GM13977 (cell line): ENCODE measurements at regions not wholly inside any gene's neighbourhood (a gene's known extent, or its start where the extent isn't known, plus 50 kb on each side); places are given as distances from the start of the nearest gene placed in this dataset.

ENCODE experiments used
- DNase-seq: peaks from one replicate; pipeline ENCODE4 v3.0.0; 2012; ENCODE audit warnings: low spot score
- in situ Hi-C: fragments of 300-500 bp; cut with MboI; formaldehyde crosslinking; loops from one replicate; pipeline ENCODE4 v1.12.0; 2022; ENCODE audit warnings: low sequenced_read_pairs, low pct_unique_long_range_greater_than_20kb, mixed read lengths, inconsistent platforms; ENCODE audit not compliant: unreplicated experiment
- TF ChIP-seq, protein P1 (sequence below): IDR thresholded peaks from 2 replicates; pipeline ENCODE4 v1.5.1; 2012; ENCODE audit warnings: mild to moderate bottlenecking, control low read depth; ENCODE audit not compliant: insufficient read depth; ENCODE audit errors: extremely low read depth, missing control alignments

DNA sequence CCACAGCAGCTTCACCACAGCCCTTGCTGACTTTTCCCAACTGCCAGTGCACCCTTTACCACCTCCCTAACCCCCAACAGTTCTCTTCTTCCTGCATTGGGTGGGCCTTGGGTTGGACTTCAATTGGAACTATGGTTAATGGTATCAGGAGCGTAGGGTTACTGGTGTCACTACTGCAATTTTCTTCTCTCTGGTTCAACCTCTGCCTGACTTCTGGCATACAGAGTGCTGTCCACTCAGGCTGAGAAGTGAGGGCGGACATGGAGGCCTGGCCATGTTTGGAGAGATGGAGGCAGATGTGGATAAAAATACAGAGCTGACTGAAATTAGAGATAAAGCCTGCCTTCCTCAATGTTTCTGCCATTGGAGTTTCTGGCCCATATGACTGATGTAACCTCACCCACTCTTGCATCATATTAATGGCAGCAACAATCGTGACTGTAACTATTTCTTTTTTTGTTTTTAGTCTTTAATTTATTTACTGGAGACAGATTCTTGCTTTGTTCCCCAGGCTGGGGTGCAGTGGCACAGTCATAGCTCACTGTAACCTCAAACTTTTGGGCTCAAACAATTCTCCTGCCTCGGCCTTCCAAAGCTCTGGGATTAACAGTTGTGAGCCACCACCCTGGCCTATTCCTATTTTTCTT lies 87.8 kb downstream of the NAV1 start:
- DNase-seq = no peak
- TF ChIP-seq, protein P1, sequence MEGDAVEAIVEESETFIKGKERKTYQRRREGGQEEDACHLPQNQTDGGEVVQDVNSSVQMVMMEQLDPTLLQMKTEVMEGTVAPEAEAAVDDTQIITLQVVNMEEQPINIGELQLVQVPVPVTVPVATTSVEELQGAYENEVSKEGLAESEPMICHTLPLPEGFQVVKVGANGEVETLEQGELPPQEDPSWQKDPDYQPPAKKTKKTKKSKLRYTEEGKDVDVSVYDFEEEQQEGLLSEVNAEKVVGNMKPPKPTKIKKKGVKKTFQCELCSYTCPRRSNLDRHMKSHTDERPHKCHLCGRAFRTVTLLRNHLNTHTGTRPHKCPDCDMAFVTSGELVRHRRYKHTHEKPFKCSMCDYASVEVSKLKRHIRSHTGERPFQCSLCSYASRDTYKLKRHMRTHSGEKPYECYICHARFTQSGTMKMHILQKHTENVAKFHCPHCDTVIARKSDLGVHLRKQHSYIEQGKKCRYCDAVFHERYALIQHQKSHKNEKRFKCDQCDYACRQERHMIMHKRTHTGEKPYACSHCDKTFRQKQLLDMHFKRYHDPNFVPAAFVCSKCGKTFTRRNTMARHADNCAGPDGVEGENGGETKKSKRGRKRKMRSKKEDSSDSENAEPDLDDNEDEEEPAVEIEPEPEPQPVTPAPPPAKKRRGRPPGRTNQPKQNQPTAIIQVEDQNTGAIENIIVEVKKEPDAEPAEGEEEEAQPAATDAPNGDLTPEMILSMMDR = no peak
- in situ Hi-C loops = no loop called here

DNA sequence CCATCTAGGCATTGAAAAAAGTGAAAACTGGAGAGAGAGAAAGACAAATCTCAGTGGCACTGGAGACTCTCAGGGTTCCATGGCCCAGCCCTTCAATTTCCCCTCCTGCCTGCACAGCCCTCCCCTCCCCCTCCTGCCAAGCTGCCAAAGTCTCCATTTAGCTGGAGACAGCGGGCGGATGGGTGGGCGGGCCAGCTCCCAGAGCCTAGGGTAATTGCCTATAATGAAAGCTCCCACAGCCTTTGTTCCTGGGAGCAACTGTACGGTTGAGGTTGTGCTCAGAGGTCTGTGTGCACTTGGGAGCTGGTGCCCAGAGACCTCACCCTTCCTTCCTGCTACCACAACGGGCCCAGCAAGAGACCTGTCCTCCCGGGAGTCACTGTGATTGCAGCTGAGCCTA lies 89.6 kb downstream of the NAV1 start:
- in situ Hi-C loops = no loop called here
- TF ChIP-seq, protein P1 = no peak
- DNase-seq = no peak

DNA sequence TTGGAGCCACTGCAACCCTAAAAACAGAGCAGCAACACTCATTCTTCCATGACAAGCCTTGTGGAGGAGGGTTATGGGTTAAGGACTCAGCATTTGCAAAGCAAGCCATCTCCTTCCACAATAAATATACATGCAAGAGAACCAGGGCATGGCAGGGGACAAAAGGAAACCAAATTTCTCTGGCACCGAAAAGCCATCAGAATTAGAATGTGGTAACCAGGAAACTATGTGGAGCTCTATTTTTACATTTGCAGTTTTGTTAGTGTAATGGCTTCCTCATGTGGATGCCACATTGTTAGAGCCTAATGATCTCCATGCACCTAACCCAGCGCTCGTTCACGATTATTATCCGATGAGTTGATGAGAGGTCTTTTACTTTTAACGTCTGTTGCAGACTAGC lies 91.7 kb downstream of the NAV1 start:
- no peak for DNase-seq
- TF ChIP-seq, protein P1 = no peak
- in situ Hi-C loops = no loop called here

DNA sequence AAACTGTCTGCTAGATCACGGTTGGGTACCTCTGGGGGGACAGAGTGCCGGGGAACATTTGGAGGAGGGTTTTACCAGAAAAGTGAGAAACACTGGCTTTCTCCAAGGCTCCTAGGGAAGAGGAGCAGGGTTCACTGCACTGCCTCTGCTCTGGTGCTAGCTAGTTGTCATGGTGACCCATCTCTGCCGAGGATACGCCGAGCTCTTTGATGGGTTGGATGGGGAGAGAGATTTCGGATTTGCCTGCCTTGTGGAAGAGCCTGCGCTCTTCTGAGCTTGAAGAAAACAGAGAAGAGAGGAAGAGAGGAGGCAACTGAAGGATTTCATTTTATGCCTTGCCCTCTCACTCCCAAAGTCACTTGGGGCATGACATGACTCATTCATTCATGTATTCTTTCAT lies 92.1 kb downstream of the NAV1 start:
- in situ Hi-C loops = no loop called here
- no peak for DNase-seq
- TF ChIP-seq, protein P1 = no peak

DNA sequence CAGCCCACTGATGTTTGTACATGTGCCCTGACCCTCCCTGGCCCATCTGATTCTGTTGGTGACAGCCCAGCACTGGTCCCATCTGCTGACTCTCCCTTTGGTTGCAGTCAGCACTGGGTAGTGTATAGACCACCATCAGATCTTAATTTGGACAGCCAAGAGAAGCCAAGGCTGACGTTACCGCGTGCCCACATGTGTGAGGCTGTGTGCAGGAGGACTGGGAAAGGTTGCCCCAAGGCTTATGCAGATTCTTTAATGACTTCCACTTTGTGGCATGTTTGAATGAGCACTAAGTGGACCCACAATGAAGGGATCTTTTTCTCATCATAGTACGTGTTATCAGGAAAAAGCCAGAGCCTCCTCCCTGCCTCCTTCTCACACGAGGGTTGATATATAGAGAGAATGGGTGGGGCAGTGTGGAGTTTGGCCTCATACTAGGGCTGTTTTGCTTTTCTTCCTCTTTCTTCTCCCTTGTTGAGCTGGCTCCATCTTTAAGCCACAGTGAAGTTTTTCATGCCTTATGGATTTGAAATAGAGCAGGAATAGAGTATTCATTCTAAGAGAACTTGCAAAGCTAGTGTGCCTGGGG lies 93.5 kb downstream of the NAV1 start:
- in situ Hi-C loops = no loop called here
- TF ChIP-seq, protein P1 = no peak
- DNase-seq = no peak

DNA sequence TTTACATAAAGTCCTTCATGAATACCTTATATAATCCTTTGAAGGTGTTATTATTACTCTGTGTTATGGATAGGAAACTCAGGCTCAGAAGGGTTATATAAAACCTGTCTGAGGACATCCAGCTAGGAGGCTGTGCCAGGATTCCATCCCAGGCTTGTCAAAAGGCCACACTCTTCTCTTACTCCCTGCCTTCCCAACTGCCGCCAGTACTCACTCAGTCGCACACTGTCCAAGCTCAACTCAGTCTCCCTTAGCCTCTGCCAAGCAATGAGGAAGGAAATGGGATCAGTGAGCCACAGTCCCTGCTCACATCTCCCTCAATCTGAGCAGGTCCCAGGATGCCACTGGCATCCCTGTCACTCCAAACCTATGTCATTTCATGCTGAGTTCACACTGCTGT lies 94.4 kb downstream of the NAV1 start:
- in situ Hi-C loops = no loop called here
- no peak for DNase-seq
- TF ChIP-seq, protein P1 = no peak
